HG03354 (cell line): ENCODE measurements at regions not wholly inside any gene's neighbourhood (a gene's known extent, or its start where the extent isn't known, plus 50 kb on each side); places are given as distances from the start of the nearest gene placed in this dataset.
"Not testable (repeated sequence)": the region's sequence is repeated elsewhere in the genome, so short reads cannot be mapped to it uniquely, and the experiment has no call there.

Experiments
- ATAC-seq: cut with Tn5 transposase; IDR thresholded peaks from one replicate; pipeline ENCODE4 v1.9.1; 2021; ENCODE audit warnings: mild to moderate bottlenecking; ENCODE audit not compliant: unreplicated experiment, poor library complexity, severe bottlenecking

GRCh38 chr5:158256096-158256495 lies 397.2 kb upstream of the CLINT1 start:
- no peak for ATAC-seq

GRCh38 chr5:158255609-158256008 lies 396.7 kb upstream of the CLINT1 start:
- ATAC-seq, result no peak

GRCh38 chr5:158246661-158247060 lies 387.7 kb upstream of the CLINT1 start:
- no peak for ATAC-seq

GRCh38 chr5:158245513-158245912 lies 386.6 kb upstream of the CLINT1 start:
- ATAC-seq, result no peak

GRCh38 chr5:158244882-158245281 lies 385.9 kb upstream of the CLINT1 start:
- ATAC-seq, result no peak

GRCh38 chr5:158236511-158237335 lies 377.8 kb upstream of the CLINT1 start:
- ATAC-seq, result no peak

- no peak for ATAC-seq
Measured at GRCh38 chr5:158235159-158235547, 376.2 kb upstream of the CLINT1 start.

- ATAC-seq, result no peak
Measured at GRCh38 chr5:158234323-158235158, 375.6 kb upstream of the CLINT1 start.

GRCh38 chr5:158233735-158234322 lies 374.9 kb upstream of the CLINT1 start:
- ATAC-seq, result no peak

GRCh38 chr5:158227314-158227713 lies 368.4 kb upstream of the CLINT1 start:
- not testable (repeated sequence) for ATAC-seq

GRCh38 chr5:158226496-158226895 lies 367.6 kb upstream of the CLINT1 start:
- no peak for ATAC-seq

GRCh38 chr5:158224253-158224652 lies 365.3 kb upstream of the CLINT1 start:
- no peak for ATAC-seq

- no peak for ATAC-seq
Measured at GRCh38 chr5:158223054-158223600, 364.2 kb upstream of the CLINT1 start.

- no peak for ATAC-seq
Measured at GRCh38 chr5:158212917-158213316, 354.0 kb upstream of the CLINT1 start.

- no peak for ATAC-seq
Measured at GRCh38 chr5:158212237-158212636, 353.3 kb upstream of the CLINT1 start.

GRCh38 chr5:158209219-158209908 lies 350.4 kb upstream of the CLINT1 start:
- ATAC-seq, result no peak

GRCh38 chr5:158207733-158208132 lies 348.8 kb upstream of the CLINT1 start:
- ATAC-seq, result no peak

- no peak for ATAC-seq
Measured at GRCh38 chr5:158205992-158206391, 347.0 kb upstream of the CLINT1 start.

GRCh38 chr5:158203261-158203660 lies 344.3 kb upstream of the CLINT1 start:
- ATAC-seq, result no peak

- ATAC-seq, result no peak
Measured at GRCh38 chr5:158202801-158203200, 343.9 kb upstream of the CLINT1 start.
